ENCODE measurements at regions not wholly inside any gene's neighbourhood (a gene's known extent, or its start where the extent isn't known, plus 50 kb on each side); places are given as distances from the start of the nearest gene placed in this dataset.

- no peak for TF ChIP-seq CTCF (conservative IDR thresholded peaks at IDR 0.05 in 1 of 2, IDR thresholded peaks at IDR 0.05 in 1 of 2; ENCODE audit: low read depth in 1 of 2, low read length in 2 of 2)
- TF ChIP-seq EZH2 (IDR thresholded peaks at IDR 0.05; ENCODE audit: low read length, missing control alignments): no peak
Measured at GRCh38 chr2:15864176-15864769, 76.1 kb upstream of the MYCN start.
